AG04450 (cell line): ENCODE measurements at regions not wholly inside any gene's neighbourhood (a gene's known extent, or its start where the extent isn't known, plus 50 kb on each side); places are given as distances from the start of the nearest gene placed in this dataset.
"Not testable (repeated sequence)": the region's sequence is repeated elsewhere in the genome, so short reads cannot be mapped to it uniquely, and the experiment has no call there.

ENCODE experiments used
- CTCF ChIA-PET: fragments of 300-600, 350-600 bp; formaldehyde crosslinking; extraction: SDS; loops from one replicate; lab custom pipeline; 2022; ENCODE audit warnings: antibody characterized with exemption, inconsistent platforms; lab: Charles Lee
- POLR2A ChIA-PET: fragments of 350-600 bp; formaldehyde crosslinking; extraction: SDS; loops from one replicate; lab custom pipeline; 2021; ENCODE audit warnings: antibody characterized with exemption, inconsistent platforms; lab: Yijun Ruan, JAX
- DNase-seq: peaks from one replicate; pipeline ENCODE4 v3.0.0-alpha.2; 2011; ENCODE audit warnings: low read depth, low spot score
- H3K27ac ChIP-seq: one replicate; pipeline ENCODE4 v1.5.1; 2012; ENCODE audit warnings: low read depth, low read length, control low read depth
- H3K27me3 ChIP-seq: one replicate; pipeline ENCODE4 v1.6.0; 2012; ENCODE audit warnings: low read length; ENCODE audit not compliant: control insufficient read depth, insufficient read depth
- H3K4me3 ChIP-seq: 2 replicates; pipeline ENCODE4 v1.5.1; 2011; ENCODE audit warnings: mild to moderate bottlenecking, low read depth, low read length, control low read depth
- H3K9me3 ChIP-seq: 2 replicates; pipeline ENCODE4 v1.5.1; 2012; ENCODE audit warnings: low read length; ENCODE audit not compliant: control insufficient read depth, insufficient read depth
- CTCF ChIP-seq: IDR thresholded peaks from 2 replicates; pipeline ENCODE4 v1.5.1; 2011; ENCODE audit warnings: low read depth, low read length, control low read depth, inconsistent platforms

GRCh38 chr5:92041206-92041605, 658.1 kb upstream of the ARRDC3 start:
- Histone ChIP-seq H3K27ac (no peak overlapping the region), H3K9me3 (no peaks in the 10 kb centered on the region), H3K27me3 (no peaks in the 10 kb centered on the region), H3K4me3 (no peak overlapping the region)
- TF ChIP-seq CTCF = no peak
- POLR2A ChIA-PET = no interaction called here
- CTCF ChIA-PET = no interaction called here
- no peak for DNase-seq

GRCh38 chr5:92029792-92030191, 646.7 kb upstream of the ARRDC3 start:
- POLR2A ChIA-PET, H3K4me3 ChIP-seq, H3K27ac ChIP-seq, DNase-seq, H3K27me3 ChIP-seq, CTCF ChIA-PET, H3K9me3 ChIP-seq: not testable (repeated sequence)

- no peak overlapping the region for H3K4me3 ChIP-seq
- no peak for TF ChIP-seq CTCF
- DNase-seq = no peak
- CTCF ChIA-PET = no interaction called here
- no peak overlapping the region for H3K27ac ChIP-seq
- no peaks in the 10 kb centered on the region for H3K9me3 ChIP-seq
- no peaks in the 10 kb centered on the region for H3K27me3 ChIP-seq
- POLR2A ChIA-PET = no interaction called here
Measured at GRCh38 chr5:92023555-92023954, 640.4 kb upstream of the ARRDC3 start.

GRCh38 chr5:92023141-92023471, 640.0 kb upstream of the ARRDC3 start:
- POLR2A ChIA-PET = no interaction called here
- no peak for DNase-seq
- Histone ChIP-seq H3K9me3 (no peaks in the 10 kb centered on the region), H3K27me3 (no peaks in the 10 kb centered on the region), H3K4me3 (no peak overlapping the region), H3K27ac (no peak overlapping the region)
- CTCF ChIA-PET = no interaction called here
- no peak for TF ChIP-seq CTCF

- DNase-seq = no peak
- Histone ChIP-seq H3K27ac (no peak overlapping the region), H3K4me3 (no peak overlapping the region), H3K27me3 (no peaks in the 10 kb centered on the region), H3K9me3 (no peaks in the 10 kb centered on the region)
- no peak for TF ChIP-seq CTCF
- CTCF ChIA-PET = no interaction called here
- POLR2A ChIA-PET = no interaction called here
Measured at GRCh38 chr5:92022415-92023140, 639.5 kb upstream of the ARRDC3 start.
